Activated B cell treated with CpG ODN at 0.5 μM for 24 hours (primary cell): ENCODE measurements at regions not wholly inside any gene's neighbourhood (a gene's known extent, or its start where the extent isn't known, plus 50 kb on each side); places are given as distances from the start of the nearest gene placed in this dataset.

ENCODE experiments used
- ATAC-seq: fragments of 200-7000 bp; cut with Tn5 transposase; one replicate; pipeline ENCODE4 v1.10.0; 2021; ENCODE audit warnings: low read depth, mild to moderate bottlenecking, moderate library complexity
- CTCF ChIA-PET: fragments of 350-600 bp; sonication (Branson Sonifier 250); formaldehyde crosslinking; loops from one replicate; lab custom pipeline; 2021; ENCODE audit warnings: antibody characterized with exemption; lab: Charles Lee
- POLR2A ChIA-PET: fragments of 350-600 bp; sonication (Branson Sonifier 250); formaldehyde crosslinking; loops from one replicate; lab custom pipeline; 2021; ENCODE audit warnings: antibody characterized with exemption; lab: Charles Lee
- DNase-seq: peaks from one replicate; pipeline ENCODE4 v3.0.0; 2022
- H3K27ac Mint-ChIP-seq: one replicate; pipeline ENCODE4 v1.8.0; 2020; ENCODE audit warnings: mixed read lengths
- H3K27me3 Mint-ChIP-seq: one replicate; pipeline ENCODE4 v1.8.0; 2021; ENCODE audit warnings: mixed read lengths
- H3K36me3 Mint-ChIP-seq: one replicate; pipeline ENCODE4 v1.8.0; 2021; ENCODE audit warnings: low read depth, mixed read lengths
- H3K4me1 Mint-ChIP-seq: one replicate; pipeline ENCODE4 v1.8.0; 2021; ENCODE audit warnings: mixed read lengths
- H3K4me3 Mint-ChIP-seq: one replicate; pipeline ENCODE4 v1.8.0; 2020; ENCODE audit warnings: mild to moderate bottlenecking, mixed read lengths
- H3K9me3 Mint-ChIP-seq: one replicate; pipeline ENCODE4 v1.8.0; 2020; ENCODE audit warnings: mixed read lengths
- CTCF ChIP-seq: fragments of 200-600 bp; IDR thresholded peaks from one replicate; pipeline ENCODE4 v1.8.0; 2022; ENCODE audit warnings: antibody characterized with exemption, mild to moderate bottlenecking
- intact Hi-C: fragments of 100-400 bp; cut with micrococcal nuclease; formaldehyde crosslinking; loops from one replicate; pipeline ENCODE4 v1.15.1; 2024

- Mint-ChIP-seq H3K4me1 (no peaks in the 10 kb centered on the region), H3K27ac (no peak overlapping the region), H3K36me3 (no peaks in the 10 kb centered on the region), H3K4me3 (no peak overlapping the region), H3K27me3 (no peaks in the 10 kb centered on the region), H3K9me3 (peaks cover 16% of the 10 kb centered on the region)
- POLR2A ChIA-PET = no interaction called here
- CTCF ChIA-PET = no interaction called here
- no peak for TF ChIP-seq CTCF
- DNase-seq (no peak), ATAC-seq (no peak)
- intact Hi-C loops = no loop called here
Measured at GRCh38 chr4:22637306-22637705, 55.4 kb upstream of the GBA3 start.
